ENCODE measurements at regions not wholly inside any gene's neighbourhood (a gene's known extent, or its start where the extent isn't known, plus 50 kb on each side); places are given as distances from the start of the nearest gene placed in this dataset.
"Not testable (repeated sequence)": the region's sequence is repeated elsewhere in the genome, so short reads cannot be mapped to it uniquely, and the experiment has no call there.

GRCh38 chr3:14272959-14273560, 94.4 kb downstream of the LSM3 start:
- not testable (repeated sequence) for TF ChIP-seq CTCF (IDR thresholded peaks at IDR 0.05; ENCODE audit: extremely low read depth in 1 of 2, insufficient read depth in 1 of 2, low read depth in 1 of 2, low read length in 2 of 2); EZH2 (IDR thresholded peaks at IDR 0.05; ENCODE audit: borderline replicate concordance, low read depth, low read length, severe bottlenecking); POLR2AphosphoS5 (IDR thresholded peaks at IDR 0.05; ENCODE audit: insufficient read depth, low read depth, low read length); POLR2A (IDR thresholded peaks at IDR 0.05; ENCODE audit: low read depth, low read length)
